DMS53 treated with DMSO at 0.1 percent for 48 hours (cell line): ENCODE measurements at regions not wholly inside any gene's neighbourhood (a gene's known extent, or its start where the extent isn't known, plus 50 kb on each side); places are given as distances from the start of the nearest gene placed in this dataset.
A peak's percentile ranks its signal among the peaks of the same experiment; 100 is the strongest.

Source experiments
- DNase-seq: peaks from one replicate; lab custom pipeline; 2025; ENCODE audit not compliant: unreplicated experiment; lab: John Stamatoyannopoulos, UW

GRCh38 chr4:123564758-123565346 is 168.3 kb downstream of the SPRY1 start:
- DNase-seq = peak; percentile 70

GRCh38 chr4:123568936-123569335 is 172.3 kb downstream of the SPRY1 start:
- DNase-seq = no peak

DNA sequence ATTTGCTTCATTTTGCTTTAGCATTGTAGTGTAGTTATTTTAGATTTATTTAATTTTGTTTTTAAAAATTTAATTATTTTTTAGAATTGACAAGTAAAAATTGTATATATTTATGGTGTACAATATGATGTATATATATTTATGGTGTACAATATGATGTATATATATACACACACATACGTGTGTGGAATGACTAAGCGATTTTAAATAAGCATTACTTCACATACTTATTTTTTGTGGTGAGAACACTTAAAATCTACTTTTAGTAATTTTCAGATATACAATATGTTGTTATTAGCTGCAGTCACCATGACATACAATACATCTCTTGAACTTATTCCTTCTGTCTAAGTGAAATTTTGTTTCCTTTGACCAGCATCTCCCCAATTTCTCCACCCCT is 172.9 kb downstream of the SPRY1 start:
- no peak for DNase-seq

DNA sequence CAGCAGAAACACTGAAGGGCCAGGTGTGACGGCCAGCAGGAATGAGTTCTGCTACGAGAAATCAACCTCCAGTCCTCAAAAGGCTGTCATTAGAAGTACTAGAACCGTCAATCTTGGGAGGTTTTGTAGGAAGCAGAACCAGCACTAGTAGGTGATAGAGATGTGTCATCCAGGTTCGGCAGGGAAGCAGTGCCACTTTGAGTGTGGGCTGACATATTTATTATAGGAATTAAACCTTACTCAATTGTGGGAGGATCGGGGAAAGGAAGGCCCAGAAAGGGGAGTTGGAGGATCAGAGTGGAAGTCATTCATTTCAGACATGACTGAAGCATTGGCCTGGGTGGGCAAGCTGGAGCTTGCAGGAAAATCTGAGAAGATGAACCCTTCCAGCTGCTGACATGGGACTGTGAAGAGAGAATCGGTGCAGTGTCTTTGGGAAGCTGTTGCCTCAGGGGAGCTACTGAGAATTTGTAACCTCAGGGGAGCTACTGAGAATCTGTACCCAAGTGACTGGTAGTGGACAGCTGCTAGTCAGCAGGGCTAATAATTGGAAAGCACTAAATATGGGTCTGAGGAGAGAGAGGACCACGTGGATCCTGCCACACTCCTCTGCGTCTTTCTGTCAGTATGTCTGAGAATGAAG is 177.4 kb downstream of the SPRY1 start:
- no peak for DNase-seq

DNA sequence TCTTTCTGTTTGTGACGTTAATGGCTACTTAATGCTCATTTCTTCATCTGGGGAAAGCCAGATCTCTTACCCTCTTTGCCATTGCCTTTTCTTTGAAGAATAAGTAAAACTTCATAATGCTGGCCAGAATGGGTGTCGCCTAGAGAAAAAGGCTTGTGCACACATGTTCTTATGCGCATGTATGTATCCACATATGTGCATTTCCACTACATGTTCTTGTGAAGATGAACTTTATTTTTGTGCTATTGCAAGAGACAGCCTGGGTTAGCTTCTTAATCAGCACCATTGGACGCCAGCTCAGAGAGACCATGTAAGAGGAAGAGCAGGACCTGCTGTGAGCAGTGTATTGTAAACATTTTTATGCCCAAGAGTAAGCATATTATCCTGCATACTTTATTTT is 178.7 kb downstream of the SPRY1 start:
- DNase-seq = no peak

DNA sequence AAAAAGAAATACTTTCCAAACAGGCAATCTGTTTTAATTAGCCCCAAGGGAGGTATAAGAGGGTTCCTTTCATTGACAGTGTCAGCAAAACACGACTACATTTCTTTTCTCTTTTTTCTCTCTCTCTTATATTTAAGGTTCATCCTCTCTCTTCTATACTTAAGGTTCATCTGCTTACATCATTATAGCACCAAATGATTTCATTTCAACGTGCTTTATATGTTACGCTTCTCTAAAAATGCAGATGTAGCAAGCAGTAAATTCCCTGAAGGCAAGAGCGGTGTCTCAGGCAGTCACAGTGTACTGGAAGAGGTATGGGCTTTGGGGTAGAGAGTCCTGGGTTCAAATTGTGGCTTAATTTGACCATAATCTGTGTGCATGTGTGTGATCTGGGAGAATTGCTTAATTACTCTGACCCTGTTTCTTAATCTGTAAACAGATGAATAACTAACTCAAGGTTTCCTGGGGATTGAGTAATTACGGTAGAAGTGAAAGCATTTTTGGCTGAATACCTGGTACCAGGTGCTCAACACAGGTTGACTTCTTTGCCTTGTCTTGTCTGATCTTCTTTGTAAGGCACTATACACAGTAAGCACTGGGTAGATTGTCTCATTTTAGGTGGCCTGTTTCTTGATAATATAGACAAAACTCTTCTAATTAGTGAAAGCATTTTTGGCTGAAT is 180.8 kb downstream of the SPRY1 start:
- DNase-seq = no peak

DNA sequence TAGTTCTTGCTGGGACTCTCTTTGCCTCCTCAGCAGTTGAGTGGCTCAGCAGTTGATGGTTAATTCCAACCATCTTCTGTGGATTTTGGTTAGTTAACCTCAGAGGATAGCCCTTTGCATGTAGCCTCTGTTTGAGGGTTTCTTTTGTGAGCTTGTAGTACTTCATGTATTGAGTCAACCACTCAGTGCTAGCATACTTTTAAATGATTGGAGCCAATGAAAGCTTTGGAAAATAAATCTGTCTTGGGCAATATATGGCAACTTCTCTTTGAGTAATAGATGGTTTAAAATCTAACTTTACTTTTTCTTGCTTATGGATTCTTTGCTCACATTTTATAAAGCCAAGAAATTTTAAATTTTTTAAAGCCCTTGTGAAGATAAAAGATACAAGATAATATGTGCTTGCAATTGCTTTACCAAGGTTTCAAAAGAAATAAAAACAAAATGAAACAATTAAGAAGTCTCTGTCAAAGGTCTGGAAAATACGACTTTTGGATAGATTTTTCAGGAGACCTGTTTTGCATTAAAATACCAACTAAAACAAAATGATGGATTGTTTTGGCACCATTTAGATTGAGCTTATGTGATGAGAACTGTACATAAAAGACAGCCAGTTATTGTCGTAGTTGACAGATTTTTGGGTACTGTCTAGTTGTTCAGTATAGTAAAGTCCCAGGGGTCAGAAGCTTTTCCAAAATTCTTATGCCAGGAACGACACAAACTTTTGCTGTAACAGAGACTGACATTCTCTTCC is 181.9 kb downstream of the SPRY1 start:
- no peak for DNase-seq

GRCh38 chr4:123579961-123580360 is 183.4 kb downstream of the SPRY1 start:
- no peak for DNase-seq

GRCh38 chr4:123580981-123581664 is 184.5 kb downstream of the SPRY1 start:
- no peak for DNase-seq

DNA sequence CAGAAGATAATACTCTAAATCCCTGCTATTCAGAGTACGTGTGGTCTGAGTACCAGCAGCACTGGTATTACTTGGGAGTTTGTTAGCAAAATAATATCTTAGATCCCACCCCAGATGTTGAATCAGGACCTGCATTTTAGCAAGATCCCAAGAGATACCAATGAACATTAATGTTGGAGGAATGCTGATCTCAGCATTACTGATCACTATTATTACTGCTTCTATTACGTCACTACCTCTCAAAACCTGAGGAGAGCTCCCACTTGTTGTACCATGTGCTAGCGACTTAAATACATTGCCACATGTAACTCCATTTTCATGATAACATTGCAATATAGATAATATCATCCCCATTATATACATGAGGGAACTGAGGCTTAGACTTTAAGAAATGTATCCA is 185.2 kb downstream of the SPRY1 start:
- DNase-seq = no peak

- no peak for DNase-seq
These were observed 186.4 kb downstream of the SPRY1 start for GRCh38 chr4:123583043-123583442.

DNA sequence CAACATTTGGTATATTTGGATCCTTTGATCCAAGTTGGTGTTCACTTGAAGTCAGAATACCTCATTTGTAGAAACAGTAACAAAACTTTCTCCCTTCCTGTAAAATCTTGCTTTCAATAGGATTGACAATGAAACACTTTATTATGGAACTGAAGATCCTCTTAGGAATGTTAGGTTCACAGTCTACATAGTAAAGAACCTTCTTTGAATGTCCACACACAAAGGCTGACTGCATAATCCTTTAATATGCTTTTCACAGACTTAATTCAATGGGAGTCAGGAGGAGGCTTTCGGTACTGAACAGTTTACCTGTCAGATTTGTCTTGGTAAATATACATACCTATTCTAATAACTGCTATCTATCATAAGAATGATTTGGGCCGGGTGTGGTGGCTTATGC is 188.5 kb downstream of the SPRY1 start:
- no peak for DNase-seq

GRCh38 chr4:123587983-123588494 is 191.4 kb downstream of the SPRY1 start:
- peak; percentile 82 for DNase-seq

DNA sequence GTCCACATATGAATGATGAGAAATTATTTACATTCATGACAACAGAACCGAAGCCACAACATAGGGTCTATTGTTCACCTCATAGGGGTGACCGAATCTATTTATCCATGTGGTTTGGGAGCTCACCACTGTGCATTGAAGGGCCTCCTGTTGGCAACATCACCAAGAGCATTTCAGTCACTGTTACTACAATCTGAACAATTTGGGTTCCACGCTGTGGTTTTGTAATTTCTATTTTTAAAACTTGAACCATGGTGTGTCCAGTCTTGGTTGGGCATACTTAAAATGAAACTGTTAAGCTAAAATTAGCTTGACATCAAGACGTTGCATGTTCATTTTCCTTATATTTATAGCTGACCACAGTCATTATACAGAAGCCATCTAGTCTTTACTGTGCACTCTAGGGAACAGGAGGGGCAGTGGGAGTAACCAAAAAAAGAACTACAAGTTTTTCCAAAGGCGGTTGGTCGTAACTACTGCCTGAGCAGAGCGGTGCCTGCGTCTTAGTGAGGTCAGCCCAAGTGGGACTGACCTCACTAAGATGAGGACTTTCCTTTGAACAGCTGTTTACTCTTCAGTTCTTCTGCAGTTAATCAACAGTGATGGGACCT is 192.1 kb downstream of the SPRY1 start:
- peak; percentile 15 for DNase-seq

- DNase-seq = no peak
These were observed 192.7 kb downstream of the SPRY1 start for GRCh38 chr4:123589301-123589700.

GRCh38 chr4:123591875-123592274 is 195.3 kb downstream of the SPRY1 start:
- DNase-seq = no peak

GRCh38 chr4:123593655-123594054 is 197.1 kb downstream of the SPRY1 start:
- no peak for DNase-seq

DNA sequence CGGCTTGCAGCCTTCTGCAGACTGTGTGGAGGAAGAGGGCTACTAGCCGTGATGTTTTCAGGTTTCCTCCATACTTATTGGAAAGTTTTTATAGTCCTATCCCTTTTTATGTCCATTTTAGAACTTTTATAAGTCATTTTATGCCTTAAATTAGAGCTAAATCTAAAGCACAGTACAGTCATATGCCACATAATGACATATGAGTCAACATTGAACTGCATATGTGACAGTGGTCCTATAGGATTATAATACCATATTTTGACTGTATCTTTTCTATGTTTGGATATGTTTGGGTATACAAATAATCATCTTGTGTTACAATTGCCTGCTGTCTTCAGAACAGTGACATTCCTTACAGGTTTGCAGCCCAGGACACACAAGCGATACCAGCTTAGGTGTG is 200.2 kb downstream of the SPRY1 start:
- DNase-seq = no peak

- no peak for DNase-seq
These were observed 201.0 kb downstream of the SPRY1 start for GRCh38 chr4:123597586-123597985.

GRCh38 chr4:123598331-123598730 is 201.7 kb downstream of the SPRY1 start:
- no peak for DNase-seq
